Keratinocyte (primary cell): ENCODE measurements at regions not wholly inside any gene's neighbourhood (a gene's known extent, or its start where the extent isn't known, plus 50 kb on each side); places are given as distances from the start of the nearest gene placed in this dataset.

Experiments used
- DNase-seq: peaks from one replicate; pipeline ENCODE4 v3.0.0-alpha.2; 2011; ENCODE audit warnings: low read depth, missing footprints, low spot score
- FAIRE-seq: peaks from 2 replicates; lab custom pipeline; 2011; peaks lifted over from hg19 to GRCh38; lab: Jason Lieb, UNC
- H2AFZ ChIP-seq: 2 replicates; pipeline ENCODE4 v1.6.0; 2012; ENCODE audit warnings: low read length, control low read depth, inconsistent platforms; ENCODE audit not compliant: control insufficient read depth
- H3K27ac ChIP-seq: 2 replicates; pipeline ENCODE4 v1.5.1; 2011; ENCODE audit warnings: low read length; ENCODE audit not compliant: control insufficient read depth, insufficient read depth
- H3K27me3 ChIP-seq: 3 replicates; pipeline ENCODE4 v1.6.0; 2011; ENCODE audit warnings: low read length; ENCODE audit not compliant: control insufficient read depth, insufficient read depth; ENCODE audit errors: extremely low read depth
- H3K36me3 ChIP-seq, 2 experiments: 2 replicates in 1 of 2; 3 replicates in 1 of 2; pipeline ENCODE4 v1.5.1; 2011; ENCODE audit warnings: low read length in 2 of 2, mild to moderate bottlenecking in 1 of 2; ENCODE audit not compliant: control insufficient read depth in 2 of 2, insufficient read depth in 2 of 2; ENCODE audit errors: extremely low read depth in 1 of 2
- H3K4me1 ChIP-seq: 3 replicates; pipeline ENCODE4 v1.5.1; 2011; ENCODE audit warnings: low read length; ENCODE audit not compliant: control insufficient read depth, insufficient read depth; ENCODE audit errors: extremely low read depth
- H3K4me2 ChIP-seq: 3 replicates; pipeline ENCODE4 v1.6.0; 2011; ENCODE audit warnings: low read depth, low read length; ENCODE audit not compliant: control insufficient read depth, insufficient read depth; ENCODE audit errors: extremely low read depth
- H3K4me3 ChIP-seq, 3 experiments: fragments of 200-600 bp in 1 of 3; sonication (generic) in 1 of 3; 2 replicates in 2 of 3; 3 replicates in 1 of 3; pipeline ENCODE4 v1.5.1; 2011 to 2016; ENCODE audit warnings: low read length in 3 of 3, mild to moderate bottlenecking in 3 of 3, control low read depth in 2 of 3, inconsistent platforms in 1 of 3, low read depth in 1 of 3, mixed read lengths in 1 of 3, mixed run types in 1 of 3, moderate library complexity in 1 of 3; ENCODE audit not compliant: control insufficient read depth in 2 of 3, insufficient read depth in 2 of 3; ENCODE audit errors: extremely low read depth in 1 of 3
- H3K79me2 ChIP-seq: 2 replicates; pipeline ENCODE4 v1.6.0; 2012; ENCODE audit warnings: low read length; ENCODE audit not compliant: control insufficient read depth, insufficient read depth
- H3K9ac ChIP-seq: 3 replicates; pipeline ENCODE4 v1.6.0; 2011; ENCODE audit warnings: low read length; ENCODE audit not compliant: control insufficient read depth, insufficient read depth; ENCODE audit errors: extremely low read depth
- H3K9me1 ChIP-seq: 3 replicates; pipeline ENCODE4 v1.6.0; 2011; ENCODE audit warnings: low read length; ENCODE audit not compliant: control insufficient read depth, insufficient read depth; ENCODE audit errors: extremely low read depth
- H3K9me3 ChIP-seq: 2 replicates; pipeline ENCODE4 v1.5.1; 2012; ENCODE audit warnings: low read depth, low read length; ENCODE audit not compliant: control insufficient read depth
- H4K20me1 ChIP-seq: 3 replicates; pipeline ENCODE4 v1.6.0; 2011; ENCODE audit warnings: low read length; ENCODE audit not compliant: control insufficient read depth, insufficient read depth; ENCODE audit errors: extremely low read depth
- EZH2 ChIP-seq: IDR thresholded peaks from one replicate; pipeline ENCODE4 v1.6.1; 2012; ENCODE audit warnings: inconsistent platforms, mild to moderate bottlenecking, low read length, moderate library complexity
- dilution Hi-C: fragments of 300-500 bp; cut with MboI; formaldehyde crosslinking; loops from one replicate; pipeline ENCODE4 v1.7.0; 2020; ENCODE audit warnings: low sequenced_read_pairs; ENCODE audit not compliant: extremely low pct_ligation_motif_present
- TF ChIP-seq, protein P1 (sequence below), 3 experiments: IDR thresholded peaks in 1 of 3; conservative IDR thresholded peaks in 1 of 3; optimal IDR thresholded peaks in 1 of 3; 2 replicates in 2 of 3; 3 replicates in 1 of 3; pipeline versions ENCODE3 to v1.5.1; 2011; ENCODE audit warnings: low read length in 3 of 3, mild to moderate bottlenecking in 3 of 3, moderate library complexity in 2 of 3, control low read depth in 1 of 3, inconsistent platforms in 1 of 3; ENCODE audit not compliant: insufficient read depth in 2 of 3; ENCODE audit errors: extremely low read depth in 1 of 3

DNA sequence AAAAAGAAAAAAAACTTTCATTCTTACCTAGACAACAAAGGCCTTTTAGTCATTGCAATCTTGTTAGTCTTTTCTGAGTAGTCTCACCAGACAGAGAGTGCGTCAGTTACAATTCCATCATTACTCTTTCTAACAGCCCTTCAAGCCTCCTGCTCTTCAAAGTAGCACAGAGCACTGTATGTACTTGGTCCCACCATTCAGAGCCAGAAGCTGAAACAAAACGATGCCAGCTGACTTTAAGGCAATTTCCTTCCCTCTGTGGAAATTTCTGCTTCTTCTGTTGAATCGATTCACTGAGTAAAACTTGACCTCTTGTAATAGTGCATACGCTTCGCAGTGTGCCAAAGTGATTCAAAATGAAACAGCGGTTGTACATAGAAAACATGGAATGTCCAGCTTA, 57.7 kb upstream of the TENM3 start:
- Histone ChIP-seq H3K4me3 (no peak overlapping the region), H3K27ac (no peak overlapping the region), H3K9me3 (no peaks in the 10 kb centered on the region), H3K4me1 (peaks cover 22% of the 10 kb centered on the region), H3K27me3 (no peaks in the 10 kb centered on the region), H3K36me3 (no peaks in the 10 kb centered on the region), H4K20me1 (no peaks in the 10 kb centered on the region), H3K4me2 (no peak overlapping the region), H2AFZ (no peak overlapping the region), H3K9me1 (no peaks in the 10 kb centered on the region), H3K9ac (no peak overlapping the region), H3K79me2 (peaks cover 5% of the 10 kb centered on the region)
- TF ChIP-seq, protein P1, sequence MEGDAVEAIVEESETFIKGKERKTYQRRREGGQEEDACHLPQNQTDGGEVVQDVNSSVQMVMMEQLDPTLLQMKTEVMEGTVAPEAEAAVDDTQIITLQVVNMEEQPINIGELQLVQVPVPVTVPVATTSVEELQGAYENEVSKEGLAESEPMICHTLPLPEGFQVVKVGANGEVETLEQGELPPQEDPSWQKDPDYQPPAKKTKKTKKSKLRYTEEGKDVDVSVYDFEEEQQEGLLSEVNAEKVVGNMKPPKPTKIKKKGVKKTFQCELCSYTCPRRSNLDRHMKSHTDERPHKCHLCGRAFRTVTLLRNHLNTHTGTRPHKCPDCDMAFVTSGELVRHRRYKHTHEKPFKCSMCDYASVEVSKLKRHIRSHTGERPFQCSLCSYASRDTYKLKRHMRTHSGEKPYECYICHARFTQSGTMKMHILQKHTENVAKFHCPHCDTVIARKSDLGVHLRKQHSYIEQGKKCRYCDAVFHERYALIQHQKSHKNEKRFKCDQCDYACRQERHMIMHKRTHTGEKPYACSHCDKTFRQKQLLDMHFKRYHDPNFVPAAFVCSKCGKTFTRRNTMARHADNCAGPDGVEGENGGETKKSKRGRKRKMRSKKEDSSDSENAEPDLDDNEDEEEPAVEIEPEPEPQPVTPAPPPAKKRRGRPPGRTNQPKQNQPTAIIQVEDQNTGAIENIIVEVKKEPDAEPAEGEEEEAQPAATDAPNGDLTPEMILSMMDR (optimal IDR thresholded peaks at IDR 0.05 in 1 of 3, IDR thresholded peaks at IDR 0.05 in 1 of 3, conservative IDR thresholded peaks at IDR 0.05 in 1 of 3; ENCODE audit: extremely low read depth in 1 of 3, insufficient read depth in 2 of 3, low read length in 3 of 3) = no peak
- no peak for TF ChIP-seq EZH2
- FAIRE-seq (no peak), DNase-seq (no peak)
- dilution Hi-C loops = no loop called here

DNA sequence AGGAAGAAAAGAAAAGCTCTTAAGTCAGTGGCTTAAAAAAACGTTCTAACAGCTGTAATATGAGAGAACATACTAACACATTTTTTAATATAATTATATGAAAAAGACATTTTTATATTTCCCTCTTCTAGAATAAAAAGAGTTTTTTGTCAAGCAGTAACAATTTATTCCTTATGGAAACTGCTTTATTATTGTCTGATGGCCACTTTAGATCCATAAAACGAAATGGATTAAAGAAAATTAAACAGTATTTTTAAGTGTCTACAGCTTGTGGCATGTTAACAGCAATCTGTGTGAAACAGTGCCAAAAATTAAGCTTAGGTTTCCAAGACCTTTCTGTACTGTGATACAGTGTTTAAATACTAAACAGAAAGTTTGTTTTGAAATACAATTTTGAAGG, 55.5 kb upstream of the TENM3 start:
- peaks cover 31% of the 10 kb centered on the region for H3K4me1 ChIP-seq
- H4K20me1 ChIP-seq = no peaks in the 10 kb centered on the region
- no peaks in the 10 kb centered on the region for H3K27me3 ChIP-seq
- no peak for DNase-seq
- no peaks in the 10 kb centered on the region for H3K36me3 ChIP-seq
- no peak for TF ChIP-seq EZH2
- TF ChIP-seq, protein P1 (optimal IDR thresholded peaks at IDR 0.05 in 1 of 3, IDR thresholded peaks at IDR 0.05 in 1 of 3, conservative IDR thresholded peaks at IDR 0.05 in 1 of 3; ENCODE audit: extremely low read depth in 1 of 3, insufficient read depth in 2 of 3, low read length in 3 of 3) = no peak
- no peaks in the 10 kb centered on the region for H3K9me3 ChIP-seq
- H3K4me2 ChIP-seq = no peak overlapping the region
- no peak overlapping the region for H3K9ac ChIP-seq
- dilution Hi-C loops = no loop called here
- no peak overlapping the region for H3K4me3 ChIP-seq
- peaks cover 13% of the 10 kb centered on the region for H3K79me2 ChIP-seq
- no peaks in the 10 kb centered on the region for H3K9me1 ChIP-seq
- FAIRE-seq = no peak
- no peak overlapping the region for H3K27ac ChIP-seq
- no peak overlapping the region for H2AFZ ChIP-seq
